GM12892 (cell line): ENCODE measurements at regions not wholly inside any gene's neighbourhood (a gene's known extent, or its start where the extent isn't known, plus 50 kb on each side); places are given as distances from the start of the nearest gene placed in this dataset.

Experiments
- POLR2AphosphoS5 ChIP-seq: IDR thresholded peaks from 2 replicates; pipeline ENCODE4 v1.6.1; 2011; ENCODE audit warnings: low read depth, low read length, control low read depth
- TAF1 ChIP-seq: IDR thresholded peaks from 2 replicates; pipeline ENCODE4 v1.6.1; 2011; ENCODE audit warnings: low read depth, mild to moderate bottlenecking, control low read depth, low read length, borderline replicate concordance

DNA sequence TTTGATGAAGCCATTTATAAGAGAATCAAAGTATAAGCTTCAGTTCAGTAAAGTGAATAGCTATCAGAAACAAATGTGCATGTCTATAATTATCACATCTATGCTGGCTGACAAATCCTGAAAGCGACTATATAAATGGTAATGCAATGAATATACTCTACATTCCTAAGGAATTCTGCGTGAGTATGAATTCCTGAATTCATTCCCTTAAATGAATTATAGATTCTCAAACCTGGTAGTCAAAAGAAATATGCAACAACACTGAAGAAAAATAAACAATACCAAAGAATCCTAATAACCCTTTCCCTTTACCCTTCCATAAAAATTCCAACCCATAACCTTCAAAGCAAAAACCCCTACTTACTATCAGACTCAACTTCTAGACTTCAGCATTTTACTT lies 416.6 kb upstream of the PMFBP1 start:
- no peak for TF ChIP-seq TAF1
- no peak for TF ChIP-seq POLR2AphosphoS5
